ENCODE measurements at regions not wholly inside any gene's neighbourhood (a gene's known extent, or its start where the extent isn't known, plus 50 kb on each side); places are given as distances from the start of the nearest gene placed in this dataset.

GRCh38 chr2:181114021-181114420, 133.6 kb downstream of the UBE2E3 start:
- intact Hi-C loops (cut with DNase I) = no loop called here
- ATAC-seq (no peak), DNase-seq (no peak)
- no peak for TF ChIP-seq CTCF (IDR thresholded peaks at IDR 0.05)
- Histone ChIP-seq H3K4me3 (no peak overlapping the region), H3K9me3 (no peaks in the 10 kb centered on the region), H3K36me3 (no peaks in the 10 kb centered on the region), H3K27ac (no peak overlapping the region), H3K27me3 (no peaks in the 10 kb centered on the region), H3K4me1 (no peaks in the 10 kb centered on the region)

GRCh38 chr2:181116261-181116660, 135.9 kb downstream of the UBE2E3 start:
- H3K27ac ChIP-seq = no peak overlapping the region
- H3K36me3 ChIP-seq = no peaks in the 10 kb centered on the region
- no peak for DNase-seq
- no peaks in the 10 kb centered on the region for H3K9me3 ChIP-seq
- H3K4me1 ChIP-seq = no peaks in the 10 kb centered on the region
- no peak for ATAC-seq
- no peak overlapping the region for H3K4me3 ChIP-seq
- H3K27me3 ChIP-seq = no peaks in the 10 kb centered on the region
- intact Hi-C loops (cut with DNase I) = no loop called here
- TF ChIP-seq CTCF (IDR thresholded peaks at IDR 0.05) = no peak

DNA sequence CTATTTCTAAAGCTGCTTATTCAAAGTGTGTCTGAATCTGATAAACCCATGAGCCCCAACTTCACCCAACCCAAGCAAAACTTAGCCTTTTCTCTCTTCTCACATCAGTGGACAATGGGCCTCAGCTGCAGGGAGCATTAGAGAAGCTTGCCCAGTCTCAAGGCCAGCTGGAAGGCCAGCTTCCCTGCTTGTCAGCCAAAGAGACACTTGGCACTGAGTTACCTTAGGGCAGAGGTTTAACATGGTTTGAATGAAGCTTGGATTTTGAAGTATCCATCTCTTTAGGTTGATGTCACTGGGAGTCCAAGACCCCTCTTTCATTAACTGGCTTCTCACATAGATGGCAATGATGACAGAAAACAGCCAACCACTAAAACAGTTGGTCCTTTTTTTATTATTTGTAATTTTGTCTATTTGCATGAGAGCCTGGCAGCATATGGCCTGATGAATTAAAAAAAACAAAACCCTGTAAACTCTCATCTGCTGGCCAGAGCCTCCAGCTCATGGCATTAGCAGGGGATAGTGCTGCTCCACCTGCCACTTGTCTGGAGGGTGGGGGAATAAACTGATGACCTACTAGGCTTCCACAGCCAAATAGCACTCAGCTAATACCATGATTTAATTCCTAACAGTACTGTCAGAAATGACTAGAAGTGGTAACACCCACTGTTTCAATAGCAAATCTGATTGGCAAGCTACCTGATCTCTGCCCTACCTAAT, 137.0 kb downstream of the UBE2E3 start:
- H3K9me3 ChIP-seq = no peaks in the 10 kb centered on the region
- no peaks in the 10 kb centered on the region for H3K27me3 ChIP-seq
- H3K4me1 ChIP-seq = no peaks in the 10 kb centered on the region
- intact Hi-C loops (cut with DNase I) = no loop called here
- no peak overlapping the region for H3K4me3 ChIP-seq
- no peak for ATAC-seq
- no peak for DNase-seq
- TF ChIP-seq CTCF (IDR thresholded peaks at IDR 0.05) = no peak
- no peak overlapping the region for H3K27ac ChIP-seq
- no peaks in the 10 kb centered on the region for H3K36me3 ChIP-seq

DNA sequence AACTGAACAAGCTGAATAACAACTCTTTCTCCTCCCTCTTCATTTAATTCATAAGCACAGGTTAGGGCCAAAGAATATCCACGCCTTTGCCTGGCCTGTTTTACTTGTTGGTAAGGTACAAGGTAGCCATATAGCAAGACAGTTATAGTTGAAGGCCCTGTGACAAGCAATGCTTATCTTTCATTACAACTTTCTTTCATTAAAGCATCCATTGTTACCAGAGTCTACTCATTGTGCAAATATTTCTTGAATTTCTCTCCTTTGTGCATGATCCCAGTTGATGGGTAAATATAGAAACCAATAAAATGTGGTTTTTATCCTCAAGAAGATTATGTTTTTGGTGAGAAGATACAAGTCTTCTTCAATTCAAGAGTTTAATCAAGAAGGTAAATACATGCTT, 140.2 kb downstream of the UBE2E3 start:
- TF ChIP-seq CTCF (IDR thresholded peaks at IDR 0.05) = no peak
- Histone ChIP-seq H3K36me3 (no peaks in the 10 kb centered on the region), H3K4me3 (no peak overlapping the region), H3K9me3 (no peaks in the 10 kb centered on the region), H3K4me1 (no peaks in the 10 kb centered on the region), H3K27me3 (no peaks in the 10 kb centered on the region), H3K27ac (no peak overlapping the region)
- ATAC-seq = no peak
- no peak for DNase-seq
- intact Hi-C loops (cut with DNase I) = no loop called here

DNA sequence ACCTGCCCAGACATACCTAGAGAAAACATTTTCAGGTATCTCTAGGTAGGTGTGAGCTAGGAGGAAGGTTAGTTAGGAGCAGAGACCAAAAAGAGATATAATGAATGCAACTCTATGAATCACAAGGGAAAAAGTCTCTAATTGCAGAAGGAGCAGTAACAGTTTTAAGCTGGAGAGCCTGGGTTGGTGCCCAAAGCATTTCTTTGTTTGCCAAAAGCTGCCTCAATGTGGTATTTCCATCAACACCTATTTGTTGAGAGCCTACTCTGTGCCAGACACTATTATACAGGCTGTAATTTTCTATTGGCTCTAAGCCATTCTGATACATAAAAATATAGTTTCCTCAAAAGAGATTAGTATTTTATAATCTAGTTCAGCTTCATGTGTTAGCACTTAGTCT, 141.6 kb downstream of the UBE2E3 start:
- intact Hi-C loops (cut with DNase I) = no loop called here
- Histone ChIP-seq H3K4me1 (no peaks in the 10 kb centered on the region), H3K27me3 (no peaks in the 10 kb centered on the region), H3K4me3 (no peak overlapping the region), H3K27ac (no peak overlapping the region), H3K36me3 (no peaks in the 10 kb centered on the region), H3K9me3 (no peaks in the 10 kb centered on the region)
- ATAC-seq = no peak
- DNase-seq = no peak
- TF ChIP-seq CTCF (IDR thresholded peaks at IDR 0.05) = no peak
